NCI-H1105 (cell line): ENCODE measurements at regions not wholly inside any gene's neighbourhood (a gene's known extent, or its start where the extent isn't known, plus 50 kb on each side); places are given as distances from the start of the nearest gene placed in this dataset.
A peak's percentile ranks its signal among the peaks of the same experiment; 100 is the strongest.

Experiments used
- DNase-seq: peaks from one replicate; lab custom pipeline; 2025; lab: John Stamatoyannopoulos, UW

DNA sequence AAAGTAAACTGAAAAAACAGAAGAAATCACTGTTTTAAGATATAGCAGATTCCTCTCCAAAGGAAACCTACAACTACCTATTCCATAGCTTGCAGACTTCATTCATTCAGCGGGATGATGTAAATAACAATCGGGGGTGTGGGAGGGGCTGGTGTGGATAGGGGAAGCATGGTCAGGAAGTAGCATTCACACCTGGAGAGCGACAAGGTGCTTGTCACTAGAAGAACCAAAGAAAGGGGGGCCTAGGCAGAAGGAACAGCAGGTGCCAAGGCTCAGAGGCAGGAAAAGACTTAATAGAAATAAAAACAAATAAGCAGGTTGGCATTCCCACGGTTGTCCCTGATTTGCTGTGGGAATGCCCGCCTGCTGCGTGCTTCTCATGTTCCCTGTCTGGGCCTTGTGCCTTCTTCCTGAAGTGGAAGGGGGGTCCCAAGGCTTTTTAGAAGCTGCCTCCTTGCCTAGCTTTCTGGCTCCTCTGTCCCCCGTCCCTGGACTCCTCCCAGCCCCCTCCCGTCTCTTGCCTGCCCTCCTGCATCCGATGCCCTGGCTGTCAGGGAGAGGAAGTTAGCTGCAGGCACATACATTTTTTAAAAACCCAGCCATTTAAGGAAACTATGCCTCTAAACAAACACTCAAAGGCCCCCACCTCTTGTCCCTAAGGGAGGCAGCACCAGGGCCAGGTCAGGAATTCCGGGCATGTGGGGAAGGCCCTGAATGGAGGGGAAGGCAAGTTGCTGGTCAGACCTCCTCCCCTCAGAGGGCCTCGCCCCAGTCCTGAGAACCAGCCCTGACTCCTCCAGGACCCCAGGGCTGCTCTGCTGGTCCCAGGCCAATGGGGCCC lies 54.7 kb upstream of the PRDM11 start:
- DNase-seq = no peak

GRCh38 chr11:45092404-45092785 lies 54.0 kb upstream of the PRDM11 start:
- no peak for DNase-seq

DNA sequence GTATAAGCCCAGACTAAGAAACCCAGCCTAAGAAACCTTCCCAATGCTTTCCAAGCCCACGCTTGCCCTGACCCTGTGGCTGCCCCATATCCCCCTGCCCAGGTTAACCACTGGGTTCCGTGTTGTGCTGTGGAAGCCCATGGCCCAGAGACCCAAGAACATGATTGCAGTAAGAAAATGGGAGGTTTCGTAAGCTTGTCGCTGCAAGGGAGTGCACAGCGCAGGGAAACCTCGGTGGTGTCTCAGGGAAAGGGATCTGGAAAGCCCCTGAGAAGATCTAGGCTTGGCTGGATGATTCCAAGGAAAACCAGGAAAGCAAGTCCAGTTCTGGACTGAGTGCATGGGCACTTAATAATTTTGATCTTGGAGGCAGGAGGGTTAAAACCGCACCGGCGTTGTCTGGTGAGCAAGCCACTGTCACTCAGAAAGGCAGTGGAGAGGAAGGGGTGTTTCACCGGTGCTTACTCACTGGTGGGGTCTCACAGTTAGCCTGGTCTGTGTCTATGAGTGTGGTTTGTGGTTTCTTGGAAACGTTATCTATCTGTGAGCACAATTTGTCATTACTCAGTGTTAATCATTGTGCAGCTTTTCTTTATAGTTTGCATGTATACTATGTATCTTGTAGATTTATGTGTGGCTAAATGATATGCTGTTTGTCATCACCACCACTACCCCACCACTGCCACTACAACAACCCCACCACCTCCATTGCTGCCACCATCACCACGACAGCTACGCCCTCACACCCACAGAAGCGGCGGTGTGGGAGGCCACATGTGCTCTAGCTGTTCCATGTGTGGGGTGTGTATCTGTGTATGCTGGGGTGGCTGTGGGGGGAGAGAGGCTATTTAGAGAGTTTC lies 53.3 kb upstream of the PRDM11 start:
- DNase-seq = no peak

GRCh38 chr11:45093761-45094455 lies 52.5 kb upstream of the PRDM11 start:
- no peak for DNase-seq

GRCh38 chr11:45094958-45095690 lies 51.3 kb upstream of the PRDM11 start:
- DNase-seq = peak; percentile 9

DNA sequence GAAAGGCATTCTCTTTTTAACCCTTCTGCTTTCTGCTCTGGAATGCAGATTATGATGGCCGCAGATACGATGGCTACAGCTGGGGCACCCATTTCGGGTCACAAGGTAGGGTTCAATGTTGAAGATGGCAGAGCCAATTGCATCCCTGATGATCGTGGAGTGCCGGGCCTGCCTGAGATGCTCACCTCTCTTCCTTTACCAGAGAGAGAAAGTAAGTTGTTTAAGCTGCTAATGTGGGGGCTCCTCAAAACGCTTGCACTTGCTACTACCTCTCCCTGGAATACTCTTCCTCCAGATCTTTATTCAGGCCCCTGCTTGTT lies 50.8 kb upstream of the PRDM11 start:
- DNase-seq = no peak

GRCh38 chr11:45096636-45097035 lies 49.8 kb upstream of the PRDM11 start:
- DNase-seq = no peak
